H9 (cell line): ENCODE measurements at regions not wholly inside any gene's neighbourhood (a gene's known extent, or its start where the extent isn't known, plus 50 kb on each side); places are given as distances from the start of the nearest gene placed in this dataset.
"Not testable (repeated sequence)": the region's sequence is repeated elsewhere in the genome, so short reads cannot be mapped to it uniquely, and the experiment has no call there.

Experiments
- DNase-seq: peaks from one replicate; pipeline ENCODE4 v3.0.0-alpha.2; 2017
- H2AFZ ChIP-seq: one replicate; pipeline ENCODE4 v1.6.1; 2013; ENCODE audit warnings: mild to moderate bottlenecking, low read length, control low read depth, moderate library complexity
- H2AK5ac ChIP-seq: 2 replicates; pipeline ENCODE4 v1.6.1; 2013; ENCODE audit warnings: low read length, control low read depth, mixed read lengths; ENCODE audit not compliant: insufficient read length
- H2BK120ac ChIP-seq: one replicate; pipeline ENCODE4 v1.6.1; 2013; ENCODE audit warnings: low read depth, mild to moderate bottlenecking, low read length, control low read depth, inconsistent platforms; ENCODE audit not compliant: poor library complexity, severe bottlenecking
- H2BK12ac ChIP-seq: 2 replicates; pipeline ENCODE4 v1.6.1; 2013; ENCODE audit warnings: low read length, control low read depth, mixed read lengths, low read depth; ENCODE audit not compliant: insufficient read length
- H2BK15ac ChIP-seq: 2 replicates; pipeline ENCODE4 v1.6.1; 2013; ENCODE audit warnings: low read depth, low read length, control low read depth
- H2BK20ac ChIP-seq: one replicate; pipeline ENCODE4 v1.6.1; 2013; ENCODE audit warnings: low read depth, mild to moderate bottlenecking, low read length, control low read depth, inconsistent platforms; ENCODE audit not compliant: poor library complexity, severe bottlenecking
- H2BK5ac ChIP-seq: 2 replicates; pipeline ENCODE4 v1.6.1; 2013; ENCODE audit warnings: low read length, control low read depth, mixed read lengths; ENCODE audit not compliant: insufficient read length
- H3K14ac ChIP-seq: 2 replicates; pipeline ENCODE4 v1.6.1; 2013; ENCODE audit warnings: low read length, control low read depth; ENCODE audit not compliant: insufficient read depth
- H3K18ac ChIP-seq: 2 replicates; pipeline ENCODE4 v1.6.1; 2013; ENCODE audit warnings: low read depth, mild to moderate bottlenecking, mixed read lengths, low read length, control low read depth; ENCODE audit not compliant: insufficient read length
- H3K23ac ChIP-seq: 2 replicates; pipeline ENCODE4 v1.6.1; 2013; ENCODE audit warnings: low read length, control low read depth, mixed read lengths, low read depth; ENCODE audit not compliant: insufficient read length
- H3K23me2 ChIP-seq: 2 replicates; pipeline ENCODE4 v1.6.1; 2013; ENCODE audit warnings: low read depth, mild to moderate bottlenecking, mixed read lengths, low read length, control low read depth; ENCODE audit not compliant: insufficient read length, poor library complexity, severe bottlenecking
- H3K27ac ChIP-seq: 2 replicates; pipeline ENCODE4 v1.5.1; 2013; ENCODE audit warnings: low read length, control low read depth, mixed read lengths, low read depth; ENCODE audit not compliant: insufficient read length
- H3K27me3 ChIP-seq: 2 replicates; pipeline ENCODE4 v1.6.1; 2013; ENCODE audit warnings: low read length, control low read depth, inconsistent platforms; ENCODE audit not compliant: insufficient read depth
- H3K4ac ChIP-seq: 2 replicates; pipeline ENCODE4 v1.6.1; 2013; ENCODE audit warnings: low read depth, mild to moderate bottlenecking, control low read depth, inconsistent platforms, low read length, moderate library complexity
- H3K4me1 ChIP-seq: 2 replicates; pipeline ENCODE4 v1.6.1; 2013; ENCODE audit warnings: low read length, control low read depth, inconsistent platforms; ENCODE audit not compliant: insufficient read depth
- H3K4me2 ChIP-seq: 2 replicates; pipeline ENCODE4 v1.6.1; 2013; ENCODE audit warnings: low read length, control low read depth, mixed read lengths; ENCODE audit not compliant: insufficient read length, insufficient read depth
- H3K56ac ChIP-seq: 2 replicates; pipeline ENCODE4 v1.6.1; 2013; ENCODE audit warnings: low read depth, mild to moderate bottlenecking, mixed read lengths, low read length, control low read depth; ENCODE audit not compliant: insufficient read length
- H3K79me1 ChIP-seq: 2 replicates; pipeline ENCODE4 v1.6.1; 2013; ENCODE audit warnings: low read depth, mild to moderate bottlenecking, moderate library complexity, low read length, control low read depth, inconsistent platforms; ENCODE audit not compliant: insufficient read depth, poor library complexity, severe bottlenecking
- H3K79me2 ChIP-seq: 2 replicates; pipeline ENCODE4 v1.6.1; 2013; ENCODE audit warnings: low read length, control low read depth, inconsistent platforms; ENCODE audit not compliant: insufficient read depth
- H3K9ac ChIP-seq: 2 replicates; pipeline ENCODE4 v1.6.1; 2013; ENCODE audit warnings: low read length, control low read depth, mixed read lengths; ENCODE audit not compliant: insufficient read length; ENCODE audit errors: extremely low read depth
- H3K9me3 ChIP-seq: one replicate; pipeline ENCODE4 v1.6.1; 2013; ENCODE audit warnings: low read depth, low read length, inconsistent platforms; ENCODE audit not compliant: control insufficient read depth
- H3T11ph ChIP-seq: one replicate; pipeline ENCODE4 v1.6.1; 2013; ENCODE audit warnings: mild to moderate bottlenecking, low read length, control low read depth, inconsistent platforms
- H4K20me1 ChIP-seq: one replicate; pipeline ENCODE4 v1.6.1; 2013; ENCODE audit not compliant: control insufficient read depth, insufficient read length, insufficient read depth
- H4K5ac ChIP-seq: 2 replicates; pipeline ENCODE4 v1.6.1; 2013; ENCODE audit warnings: low read depth, mild to moderate bottlenecking, mixed read lengths, low read length, control low read depth; ENCODE audit not compliant: insufficient read length
- H4K8ac ChIP-seq: replicated peaks from 2 replicates; pipeline ENCODE4 v1.6.1; 2013; ENCODE audit warnings: low read length, control low read depth, mixed read lengths, low read depth; ENCODE audit not compliant: insufficient read length
- H4K91ac ChIP-seq: 2 replicates; pipeline ENCODE4 v1.6.1; 2013; ENCODE audit warnings: low read depth, mild to moderate bottlenecking, moderate library complexity, mixed read lengths, low read length, control low read depth; ENCODE audit not compliant: insufficient read length
- H3K27ac Mint-ChIP-seq, 3 experiments: 2 replicates in 2 of 3; 3 replicates in 1 of 3; pipeline ENCODE4 v1.8.0; 2020 to 2021; ENCODE audit warnings: mixed read lengths in 3 of 3, mild to moderate bottlenecking in 1 of 3, moderate library complexity in 1 of 3
- H3K27me3 Mint-ChIP-seq: 2 replicates; pipeline ENCODE4 v1.8.0; 2021; ENCODE audit warnings: low read depth, mild to moderate bottlenecking, moderate library complexity, mixed read lengths
- H3K36me3 Mint-ChIP-seq, 3 experiments: 2 replicates in 2 of 3; 3 replicates in 1 of 3; pipeline ENCODE4 v1.8.0; 2020 to 2021; ENCODE audit warnings: low read depth in 3 of 3, mixed read lengths in 3 of 3; ENCODE audit not compliant: insufficient read depth in 1 of 3
- H3K4me1 Mint-ChIP-seq, 2 experiments: 2 replicates each; pipeline ENCODE4 v1.8.0; 2020; ENCODE audit warnings: mixed read lengths in 2 of 2
- H3K4me3 Mint-ChIP-seq, 2 experiments: 2 replicates in 1 of 2; 3 replicates in 1 of 2; pipeline ENCODE4 v1.8.0; 2020 to 2021; ENCODE audit warnings: mild to moderate bottlenecking in 2 of 2, mixed read lengths in 2 of 2, moderate library complexity in 1 of 2
- H3K9me3 Mint-ChIP-seq, 2 experiments: 2 replicates in 1 of 2; 3 replicates in 1 of 2; pipeline ENCODE4 v1.8.0; 2020; ENCODE audit warnings: mild to moderate bottlenecking in 2 of 2, mixed read lengths in 2 of 2, moderate library complexity in 1 of 2
- CTCF ChIP-seq: fragments of 200-600 bp; sonication (generic); conservative IDR thresholded peaks from 3 replicates; pipeline ENCODE4 v1.8.0; 2021; ENCODE audit warnings: antibody characterized with exemption, mild to moderate bottlenecking
- WGBS: extraction: QIAGEN DNeasy Blood & Tissue Kit; methylation state at CpG from one replicate; pipeline ENCODE4 v1.1.7; 2013; ENCODE audit warnings: missing lambda C conversion rate, low lambda C conversion rate, mixed read lengths; ENCODE audit not compliant: insufficient read length; ENCODE audit errors: extremely low coverage; 5-methylcytosine and 5-hydroxymethylcytosine counted together

DNA sequence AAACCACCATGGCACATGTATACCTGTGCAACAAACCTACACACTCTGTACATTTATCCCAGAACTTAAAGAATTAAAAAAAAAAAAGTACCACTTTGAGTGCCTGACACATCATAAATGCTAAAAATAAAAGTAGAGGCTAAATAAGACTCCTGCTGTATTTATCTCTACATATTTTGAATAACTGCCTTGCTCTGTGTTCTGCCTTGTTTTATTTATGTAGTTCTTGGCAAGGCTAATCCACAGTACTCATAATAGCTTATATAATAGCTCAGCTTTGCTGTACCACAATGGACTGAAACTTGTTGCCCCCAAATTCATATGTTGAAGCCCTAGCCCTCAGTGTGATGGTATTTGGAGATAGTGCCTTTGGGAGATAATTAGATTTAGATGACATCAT is 95.4 kb upstream of the ADAMTS9 start:
- TF ChIP-seq CTCF = no peak
- Mint-ChIP-seq H3K9me3 (peaks cover 2 to 9% of the 10 kb centered on the region in 2 experiments), H3K4me1 (peaks cover 0 to 2% of the 10 kb centered on the region in 2 experiments; a peak in 1 of 4 replicates), H3K27ac (no peak overlapping the region), H3K36me3 (peaks cover 2 to 5% (median 4%) of the 10 kb centered on the region in 3 experiments), H3K27me3 (no peaks in the 10 kb centered on the region), H3K4me3 (no peak overlapping the region)
- Histone ChIP-seq H3K23ac (no peak overlapping the region), H3K23me2 (no peaks in the 10 kb centered on the region), H2BK5ac (no peak overlapping the region), H3T11ph (no peak overlapping the region), H3K4me2 (no peak overlapping the region), H2AK5ac (no peak overlapping the region), H4K20me1 (no peaks in the 10 kb centered on the region), H3K56ac (no peak overlapping the region), H3K27me3 (no peaks in the 10 kb centered on the region), H2BK12ac (no peak overlapping the region), H4K91ac (no peak overlapping the region), H3K9ac (no peak overlapping the region), H3K79me1 (no peaks in the 10 kb centered on the region), H3K18ac (no peak overlapping the region), H3K79me2 (no peaks in the 10 kb centered on the region), H3K14ac (no peak overlapping the region), H2AFZ (no peak overlapping the region), H3K27ac (no peak overlapping the region), H4K5ac (no peak overlapping the region), H3K4me1 (no peaks in the 10 kb centered on the region), H2BK15ac (no peak overlapping the region), H3K4ac (no peak overlapping the region), H2BK20ac (no peak overlapping the region), H2BK120ac (no peak overlapping the region), H4K8ac (no peak overlapping the region), H3K9me3 (no peaks in the 10 kb centered on the region)
- DNase-seq = no peak

DNA sequence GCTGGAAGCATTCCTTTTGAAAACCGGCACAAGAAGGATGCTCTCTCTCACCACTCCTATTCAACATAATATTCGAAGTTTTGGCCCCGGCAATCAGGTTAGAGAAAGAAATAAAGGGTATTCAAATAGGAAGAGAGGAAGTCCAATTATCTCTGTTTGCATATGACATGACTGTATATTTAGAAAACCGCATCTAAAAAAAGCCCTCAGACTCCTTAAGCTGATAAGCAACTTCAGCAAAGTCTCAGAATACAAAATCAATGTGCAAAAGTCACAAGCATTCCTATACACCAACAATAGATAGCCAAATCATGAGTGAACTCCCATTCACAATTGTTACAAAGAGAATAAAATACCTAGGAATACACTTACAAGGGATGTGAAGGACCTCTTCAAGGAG is 93.1 kb upstream of the ADAMTS9 start:
- not testable (repeated sequence) for H3K79me1 ChIP-seq, H2BK12ac ChIP-seq

More for the DNA sequence above, 93.1 kb upstream of the ADAMTS9 start:
- DNase-seq, H3K9me3 ChIP-seq, H4K5ac ChIP-seq, H4K8ac ChIP-seq, H2AK5ac ChIP-seq, H4K20me1 ChIP-seq, H3K27ac ChIP-seq, H3K27me3 Mint-ChIP-seq, H3K9ac ChIP-seq, H3K18ac ChIP-seq, H3K56ac ChIP-seq, H3K23me2 ChIP-seq, H4K91ac ChIP-seq, H3K4ac ChIP-seq, H3K4me2 ChIP-seq, H3K14ac ChIP-seq, H3K4me1 ChIP-seq, H2AFZ ChIP-seq, H2BK20ac ChIP-seq, H2BK5ac ChIP-seq, H3T11ph ChIP-seq, H3K23ac ChIP-seq, H3K27me3 ChIP-seq, H3K4me3 Mint-ChIP-seq, H2BK15ac ChIP-seq, H3K27ac Mint-ChIP-seq, H3K4me1 Mint-ChIP-seq, H2BK120ac ChIP-seq, H3K79me2 ChIP-seq: not testable (repeated sequence)
- peaks cover 10 to 19% of the 10 kb centered on the region in 2 experiments for H3K9me3 Mint-ChIP-seq
- WGBS = no CpG with 5 or more reads among the region's 4 CpGs
- peaks cover 7 to 17% (median 11%) of the 10 kb centered on the region in 3 experiments for H3K36me3 Mint-ChIP-seq
